ENCODE measurements at regions not wholly inside any gene's neighbourhood (a gene's known extent, or its start where the extent isn't known, plus 50 kb on each side); places are given as distances from the start of the nearest gene placed in this dataset.

- Mint-ChIP-seq H3K27me3 (ENCODE audit: unreplicated experiment) (peaks cover 2% of the 10 kb centered on the region), H3K27ac (ENCODE audit: unreplicated experiment) (no peak overlapping the region), H3K4me1 (ENCODE audit: low read depth, unreplicated experiment) (peaks cover 8% of the 10 kb centered on the region), H3K9me3 (ENCODE audit: unreplicated experiment) (no peaks in the 10 kb centered on the region), H3K4me3 (ENCODE audit: unreplicated experiment) (no peak overlapping the region), H3K36me3 (ENCODE audit: unreplicated experiment) (no peaks in the 10 kb centered on the region)
- TF ChIP-seq, protein P1, sequence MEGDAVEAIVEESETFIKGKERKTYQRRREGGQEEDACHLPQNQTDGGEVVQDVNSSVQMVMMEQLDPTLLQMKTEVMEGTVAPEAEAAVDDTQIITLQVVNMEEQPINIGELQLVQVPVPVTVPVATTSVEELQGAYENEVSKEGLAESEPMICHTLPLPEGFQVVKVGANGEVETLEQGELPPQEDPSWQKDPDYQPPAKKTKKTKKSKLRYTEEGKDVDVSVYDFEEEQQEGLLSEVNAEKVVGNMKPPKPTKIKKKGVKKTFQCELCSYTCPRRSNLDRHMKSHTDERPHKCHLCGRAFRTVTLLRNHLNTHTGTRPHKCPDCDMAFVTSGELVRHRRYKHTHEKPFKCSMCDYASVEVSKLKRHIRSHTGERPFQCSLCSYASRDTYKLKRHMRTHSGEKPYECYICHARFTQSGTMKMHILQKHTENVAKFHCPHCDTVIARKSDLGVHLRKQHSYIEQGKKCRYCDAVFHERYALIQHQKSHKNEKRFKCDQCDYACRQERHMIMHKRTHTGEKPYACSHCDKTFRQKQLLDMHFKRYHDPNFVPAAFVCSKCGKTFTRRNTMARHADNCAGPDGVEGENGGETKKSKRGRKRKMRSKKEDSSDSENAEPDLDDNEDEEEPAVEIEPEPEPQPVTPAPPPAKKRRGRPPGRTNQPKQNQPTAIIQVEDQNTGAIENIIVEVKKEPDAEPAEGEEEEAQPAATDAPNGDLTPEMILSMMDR (IDR thresholded peaks at IDR 0.05; ENCODE audit: partially characterized antibody, unreplicated experiment) = no peak
- DNase-seq = no peak
Measured at GRCh38 chr2:76667821-76668271, 854.3 kb downstream of the LRRTM4 start.

- TF ChIP-seq, protein P1 (IDR thresholded peaks at IDR 0.05; ENCODE audit: partially characterized antibody, unreplicated experiment) = no peak
- no peak overlapping the region for H3K4me3 Mint-ChIP-seq (ENCODE audit: unreplicated experiment)
- DNase-seq = no peak
- no peak overlapping the region for H3K27ac Mint-ChIP-seq (ENCODE audit: unreplicated experiment)
- H3K9me3 Mint-ChIP-seq (ENCODE audit: unreplicated experiment) = peaks cover 3% of the 10 kb centered on the region
- no peaks in the 10 kb centered on the region for H3K27me3 Mint-ChIP-seq (ENCODE audit: unreplicated experiment)
- no peaks in the 10 kb centered on the region for H3K4me1 Mint-ChIP-seq (ENCODE audit: low read depth, unreplicated experiment)
- peaks cover 5% of the 10 kb centered on the region for H3K36me3 Mint-ChIP-seq (ENCODE audit: unreplicated experiment)
Measured at GRCh38 chr2:76642129-76642528, 880.0 kb downstream of the LRRTM4 start.

GRCh38 chr2:76641506-76641905 lies 880.7 kb downstream of the LRRTM4 start:
- Mint-ChIP-seq H3K36me3 (ENCODE audit: unreplicated experiment) (peaks cover 5% of the 10 kb centered on the region), H3K27me3 (ENCODE audit: unreplicated experiment) (no peaks in the 10 kb centered on the region), H3K27ac (ENCODE audit: unreplicated experiment) (no peak overlapping the region), H3K9me3 (ENCODE audit: unreplicated experiment) (peaks cover 3% of the 10 kb centered on the region), H3K4me1 (ENCODE audit: low read depth, unreplicated experiment) (no peaks in the 10 kb centered on the region), H3K4me3 (ENCODE audit: unreplicated experiment) (no peak overlapping the region)
- TF ChIP-seq, protein P1 (IDR thresholded peaks at IDR 0.05; ENCODE audit: partially characterized antibody, unreplicated experiment) = no peak
- no peak for DNase-seq

- no peak for DNase-seq
- TF ChIP-seq, protein P1 (IDR thresholded peaks at IDR 0.05; ENCODE audit: partially characterized antibody, unreplicated experiment) = no peak
- H3K4me3 Mint-ChIP-seq (ENCODE audit: unreplicated experiment) = no peak overlapping the region
Measured at GRCh38 chr2:76640905-76641304, 881.3 kb downstream of the LRRTM4 start.

DNA sequence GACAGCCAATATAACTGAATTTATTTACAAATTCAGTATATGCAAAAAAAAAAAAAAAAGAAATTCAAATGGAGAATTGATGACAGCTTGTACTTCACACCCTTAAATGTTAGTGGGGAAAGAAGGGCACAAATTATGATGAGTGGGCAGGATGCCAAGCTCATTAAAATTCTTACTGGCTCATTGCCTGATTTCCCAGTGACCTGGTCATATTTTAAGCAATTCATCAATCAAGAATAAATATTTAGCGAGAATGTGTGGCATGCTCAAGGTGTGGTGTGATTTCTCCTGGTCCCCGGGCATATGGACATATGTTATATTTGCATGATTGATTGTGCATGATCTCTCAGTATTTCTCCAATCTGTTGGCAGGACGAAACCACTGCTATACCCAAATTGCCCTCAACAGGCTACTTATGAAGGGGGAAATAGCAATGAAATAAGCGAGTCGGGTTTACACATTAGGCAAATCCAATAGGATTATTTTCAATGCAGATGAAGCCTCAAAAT lies 883.0 kb downstream of the LRRTM4 start:
- H3K27me3 Mint-ChIP-seq (ENCODE audit: unreplicated experiment) = no peaks in the 10 kb centered on the region
- no peak for DNase-seq
- H3K4me3 Mint-ChIP-seq (ENCODE audit: unreplicated experiment) = no peak overlapping the region
- no peaks in the 10 kb centered on the region for H3K9me3 Mint-ChIP-seq (ENCODE audit: unreplicated experiment)
- H3K27ac Mint-ChIP-seq (ENCODE audit: unreplicated experiment) = no peak overlapping the region
- TF ChIP-seq, protein P1 (IDR thresholded peaks at IDR 0.05; ENCODE audit: partially characterized antibody, unreplicated experiment) = no peak
- peaks cover 1% of the 10 kb centered on the region for H3K36me3 Mint-ChIP-seq (ENCODE audit: unreplicated experiment)
- H3K4me1 Mint-ChIP-seq (ENCODE audit: low read depth, unreplicated experiment) = no peaks in the 10 kb centered on the region

More at GRCh38 chr2:76640905-76641304, 881.3 kb downstream of the LRRTM4 start:
- no peaks in the 10 kb centered on the region for H3K4me1 Mint-ChIP-seq (ENCODE audit: low read depth, unreplicated experiment)
- no peak overlapping the region for H3K27ac Mint-ChIP-seq (ENCODE audit: unreplicated experiment)
- no peaks in the 10 kb centered on the region for H3K27me3 Mint-ChIP-seq (ENCODE audit: unreplicated experiment)
- H3K9me3 Mint-ChIP-seq (ENCODE audit: unreplicated experiment) = peaks cover 3% of the 10 kb centered on the region
- H3K36me3 Mint-ChIP-seq (ENCODE audit: unreplicated experiment) = peaks cover 5% of the 10 kb centered on the region
